DND-41 (cell line): ENCODE measurements at regions not wholly inside any gene's neighbourhood (a gene's known extent, or its start where the extent isn't known, plus 50 kb on each side); places are given as distances from the start of the nearest gene placed in this dataset.

Experiments used
- EZH2 ChIP-seq: IDR thresholded peaks from 3 replicates; pipeline ENCODE4 v1.6.1; 2012; ENCODE audit warnings: borderline replicate concordance, low read depth, mild to moderate bottlenecking, moderate library complexity, low read length, inconsistent platforms; ENCODE audit not compliant: severe bottlenecking
- TF ChIP-seq, protein P1 (sequence below): IDR thresholded peaks from 2 replicates; pipeline ENCODE4 v1.5.1; 2012; ENCODE audit warnings: borderline replicate concordance, low read length, moderate library complexity, mild to moderate bottlenecking; ENCODE audit not compliant: poor library complexity, severe bottlenecking; ENCODE audit errors: extremely low read depth

DNA sequence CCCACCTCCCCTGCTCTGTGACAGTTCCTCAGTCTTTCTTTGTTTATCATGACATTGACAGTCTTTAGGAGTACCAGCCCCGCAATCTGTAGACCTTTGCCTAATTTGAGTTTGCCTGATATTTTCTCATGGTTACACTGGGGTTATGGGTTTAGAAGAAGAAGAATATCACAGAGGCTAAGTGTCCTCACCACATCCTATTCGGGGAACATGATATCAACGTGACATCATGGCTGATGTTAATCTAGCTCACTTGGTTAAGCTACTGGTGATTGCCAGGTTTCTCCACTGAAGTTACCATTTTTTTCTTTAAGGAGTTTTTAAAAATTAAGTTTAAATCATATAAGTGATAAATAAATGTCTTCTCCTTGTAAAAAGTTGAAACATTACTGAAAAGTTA lies 127.5 kb downstream of the CEP57L1 start:
- TF ChIP-seq, protein P1, sequence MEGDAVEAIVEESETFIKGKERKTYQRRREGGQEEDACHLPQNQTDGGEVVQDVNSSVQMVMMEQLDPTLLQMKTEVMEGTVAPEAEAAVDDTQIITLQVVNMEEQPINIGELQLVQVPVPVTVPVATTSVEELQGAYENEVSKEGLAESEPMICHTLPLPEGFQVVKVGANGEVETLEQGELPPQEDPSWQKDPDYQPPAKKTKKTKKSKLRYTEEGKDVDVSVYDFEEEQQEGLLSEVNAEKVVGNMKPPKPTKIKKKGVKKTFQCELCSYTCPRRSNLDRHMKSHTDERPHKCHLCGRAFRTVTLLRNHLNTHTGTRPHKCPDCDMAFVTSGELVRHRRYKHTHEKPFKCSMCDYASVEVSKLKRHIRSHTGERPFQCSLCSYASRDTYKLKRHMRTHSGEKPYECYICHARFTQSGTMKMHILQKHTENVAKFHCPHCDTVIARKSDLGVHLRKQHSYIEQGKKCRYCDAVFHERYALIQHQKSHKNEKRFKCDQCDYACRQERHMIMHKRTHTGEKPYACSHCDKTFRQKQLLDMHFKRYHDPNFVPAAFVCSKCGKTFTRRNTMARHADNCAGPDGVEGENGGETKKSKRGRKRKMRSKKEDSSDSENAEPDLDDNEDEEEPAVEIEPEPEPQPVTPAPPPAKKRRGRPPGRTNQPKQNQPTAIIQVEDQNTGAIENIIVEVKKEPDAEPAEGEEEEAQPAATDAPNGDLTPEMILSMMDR = no peak
- no peak for TF ChIP-seq EZH2
